Fibroblast of lung (primary cell): ENCODE measurements at regions not wholly inside any gene's neighbourhood (a gene's known extent, or its start where the extent isn't known, plus 50 kb on each side); places are given as distances from the start of the nearest gene placed in this dataset.

ENCODE experiments used
- DNase-seq, 2 donors: peaks; one replicate each; pipeline versions ENCODE4 v3.0.0 to v3.0.0-alpha.2; 2010; ENCODE audit warnings: low read depth in 2 of 2
- H2AFZ ChIP-seq: 2 replicates; pipeline ENCODE4 v1.5.1; 2012; ENCODE audit warnings: low read length, control low read depth, inconsistent platforms
- H3K27ac ChIP-seq: 2 replicates; pipeline ENCODE4 v1.5.1; 2011; ENCODE audit warnings: low read length, control low read depth; ENCODE audit not compliant: insufficient read depth
- H3K27me3 ChIP-seq: 2 replicates; pipeline ENCODE4 v1.5.1; 2011; ENCODE audit warnings: mild to moderate bottlenecking, low read length; ENCODE audit not compliant: control insufficient read depth, insufficient read depth
- H3K36me3 ChIP-seq: 2 replicates; pipeline ENCODE4 v1.5.1; 2011; ENCODE audit warnings: low read length; ENCODE audit not compliant: control insufficient read depth, insufficient read depth
- H3K4me1 ChIP-seq: 2 replicates; pipeline ENCODE4 v1.5.1; 2011; ENCODE audit warnings: low read length; ENCODE audit not compliant: control insufficient read depth, insufficient read depth; ENCODE audit errors: extremely low read depth
- H3K4me2 ChIP-seq: 2 replicates; pipeline ENCODE4 v1.5.1; 2011; ENCODE audit warnings: low read length, control low read depth; ENCODE audit not compliant: insufficient read depth; ENCODE audit errors: extremely low read depth
- H3K4me3 ChIP-seq, 4 experiments: fragments of 200-600 bp in 1 of 4; sonication (generic) in 1 of 4; replicated peaks in 1 of 4; 2 replicates each; pipeline ENCODE4 v1.5.1; 2011 to 2016; ENCODE audit warnings: low read length in 4 of 4, low read depth in 3 of 4, mild to moderate bottlenecking in 3 of 4, control low read depth in 2 of 4, inconsistent platforms in 1 of 4, mixed read lengths in 1 of 4; ENCODE audit not compliant: insufficient read depth in 1 of 4; ENCODE audit errors: control extremely low read depth in 1 of 4
- H3K79me2 ChIP-seq: 2 replicates; pipeline ENCODE4 v1.5.1; 2012; ENCODE audit warnings: mild to moderate bottlenecking, low read length, inconsistent platforms; ENCODE audit not compliant: control insufficient read depth, insufficient read depth
- H3K9ac ChIP-seq: 2 replicates; pipeline ENCODE4 v1.5.1; 2011; ENCODE audit warnings: mild to moderate bottlenecking, low read length, control low read depth; ENCODE audit not compliant: insufficient read depth
- H3K9me3 ChIP-seq: 2 replicates; pipeline ENCODE4 v1.5.1; 2012; ENCODE audit warnings: low read depth, low read length; ENCODE audit not compliant: control insufficient read depth, insufficient read depth
- H4K20me1 ChIP-seq: 2 replicates; pipeline ENCODE4 v1.5.1; 2011; ENCODE audit warnings: low read length; ENCODE audit not compliant: control insufficient read depth, insufficient read depth; ENCODE audit errors: extremely low read depth
- CTCF ChIP-seq, 2 donors: IDR thresholded peaks in 1 of 2; conservative IDR thresholded peaks in 1 of 2; 1 replicate in 1 of 2; 2 replicates in 1 of 2; pipeline ENCODE4 v1.5.1; 2011 to 2012; ENCODE audit warnings: low read length in 2 of 2, control low read depth in 1 of 2, inconsistent platforms in 1 of 2, low read depth in 1 of 2, mild to moderate bottlenecking in 1 of 2
- EZH2 ChIP-seq: IDR thresholded peaks from 2 replicates; pipeline ENCODE4 v1.5.1; 2012; ENCODE audit warnings: low read length, control low read depth, mild to moderate bottlenecking; ENCODE audit errors: missing control alignments

GRCh38 chr6:62714112-62714511 lies 428.1 kb upstream of the KHDRBS2 start:
- H3K9me3 ChIP-seq: no peaks in the 10 kb centered on the region
- no peak for DNase-seq
- H2AFZ ChIP-seq: no peak overlapping the region
- no peak overlapping the region for H3K4me3 ChIP-seq
- H3K27me3 ChIP-seq: no peaks in the 10 kb centered on the region
- no peaks in the 10 kb centered on the region for H3K36me3 ChIP-seq
- H3K79me2 ChIP-seq: no peaks in the 10 kb centered on the region
- H3K4me2 ChIP-seq: no peak overlapping the region
- no peak overlapping the region for H3K27ac ChIP-seq
- H3K9ac ChIP-seq: no peak overlapping the region
- TF ChIP-seq CTCF (conservative IDR thresholded peaks at IDR 0.05 in 1 of 2, IDR thresholded peaks at IDR 0.05 in 1 of 2; ENCODE audit: low read depth in 1 of 2, low read length in 2 of 2) (no peak), EZH2 (no peak)
- H3K4me1 ChIP-seq: no peaks in the 10 kb centered on the region
- no peaks in the 10 kb centered on the region for H4K20me1 ChIP-seq

- Histone ChIP-seq H3K4me3 (no peak overlapping the region), H3K4me1 (no peaks in the 10 kb centered on the region), H3K9ac (no peak overlapping the region), H3K27ac (no peak overlapping the region), H3K79me2 (no peaks in the 10 kb centered on the region), H3K36me3 (no peaks in the 10 kb centered on the region), H2AFZ (no peak overlapping the region), H3K9me3 (no peaks in the 10 kb centered on the region), H4K20me1 (no peaks in the 10 kb centered on the region), H3K4me2 (no peak overlapping the region), H3K27me3 (no peaks in the 10 kb centered on the region)
- DNase-seq: no peak
- TF ChIP-seq EZH2 (no peak), CTCF (conservative IDR thresholded peaks at IDR 0.05 in 1 of 2, IDR thresholded peaks at IDR 0.05 in 1 of 2; ENCODE audit: low read depth in 1 of 2, low read length in 2 of 2) (no peak)
Observed at GRCh38 chr6:62711750-62712149, 425.7 kb upstream of the KHDRBS2 start.

GRCh38 chr6:62707914-62708313 lies 421.9 kb upstream of the KHDRBS2 start:
- no peaks in the 10 kb centered on the region for H3K9me3 ChIP-seq
- no peaks in the 10 kb centered on the region for H3K79me2 ChIP-seq
- H3K4me2 ChIP-seq: no peak overlapping the region
- no peak overlapping the region for H3K9ac ChIP-seq
- H4K20me1 ChIP-seq: no peaks in the 10 kb centered on the region
- TF ChIP-seq CTCF (conservative IDR thresholded peaks at IDR 0.05 in 1 of 2, IDR thresholded peaks at IDR 0.05 in 1 of 2; ENCODE audit: low read depth in 1 of 2, low read length in 2 of 2) (no peak), EZH2 (no peak)
- DNase-seq: no peak
- no peak overlapping the region for H3K27ac ChIP-seq
- no peaks in the 10 kb centered on the region for H3K4me1 ChIP-seq
- H3K36me3 ChIP-seq: no peaks in the 10 kb centered on the region
- no peak overlapping the region for H3K4me3 ChIP-seq
- H3K27me3 ChIP-seq: no peaks in the 10 kb centered on the region
- H2AFZ ChIP-seq: no peak overlapping the region
